ENCODE measurements at regions not wholly inside any gene's neighbourhood (a gene's known extent, or its start where the extent isn't known, plus 50 kb on each side); places are given as distances from the start of the nearest gene placed in this dataset.
A peak's percentile ranks its signal among the peaks of the same experiment; 100 is the strongest.

DNA sequence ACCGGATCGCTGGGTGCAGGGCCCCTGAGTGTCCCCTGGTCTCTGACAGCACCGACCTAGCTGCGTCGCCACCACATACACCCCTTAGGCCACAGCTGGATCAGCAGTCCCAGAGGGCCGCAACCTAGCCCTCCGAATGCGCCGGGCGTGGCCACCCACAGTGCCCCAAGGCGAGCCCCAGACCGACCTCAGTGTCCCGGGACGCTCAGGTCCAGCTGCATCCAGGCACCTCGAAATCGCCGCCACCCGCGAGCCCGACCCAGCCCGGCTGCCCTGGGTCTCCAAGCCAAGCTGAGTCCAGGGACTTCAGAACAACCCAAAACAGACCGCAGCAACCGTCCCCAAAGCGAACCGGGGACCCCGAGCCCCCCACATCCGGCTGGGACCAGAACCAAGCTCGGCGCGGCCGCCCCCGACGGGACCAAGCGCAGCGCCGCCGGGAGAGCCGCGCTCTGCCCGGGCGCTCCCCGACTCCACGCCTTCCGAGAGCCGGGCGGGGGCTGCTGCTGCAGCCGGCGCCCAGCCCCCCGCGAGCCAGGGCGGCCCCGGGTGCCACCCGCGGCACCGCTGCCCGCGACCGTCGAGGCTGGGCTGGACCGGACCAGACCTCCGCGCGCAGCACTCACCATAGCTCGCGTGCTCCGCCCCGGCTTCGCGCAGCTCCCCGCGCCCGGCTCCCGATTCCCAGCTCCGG is 54.6 kb upstream of the ECE1 start:
- Mint-ChIP-seq H3K36me3 (ENCODE audit: low read depth) (no peaks in the 10 kb centered on the region), H3K4me3 (peak overlapping the region; percentile 78), H3K27me3 (ENCODE audit: low read depth, poor library complexity) (peaks cover 18% of the 10 kb centered on the region), H3K9me3 (no peaks in the 10 kb centered on the region), H3K4me1 (peaks cover 44% of the 10 kb centered on the region), H3K27ac (no peak overlapping the region)
- DNase-seq = no peak
- TF ChIP-seq, protein P1, sequence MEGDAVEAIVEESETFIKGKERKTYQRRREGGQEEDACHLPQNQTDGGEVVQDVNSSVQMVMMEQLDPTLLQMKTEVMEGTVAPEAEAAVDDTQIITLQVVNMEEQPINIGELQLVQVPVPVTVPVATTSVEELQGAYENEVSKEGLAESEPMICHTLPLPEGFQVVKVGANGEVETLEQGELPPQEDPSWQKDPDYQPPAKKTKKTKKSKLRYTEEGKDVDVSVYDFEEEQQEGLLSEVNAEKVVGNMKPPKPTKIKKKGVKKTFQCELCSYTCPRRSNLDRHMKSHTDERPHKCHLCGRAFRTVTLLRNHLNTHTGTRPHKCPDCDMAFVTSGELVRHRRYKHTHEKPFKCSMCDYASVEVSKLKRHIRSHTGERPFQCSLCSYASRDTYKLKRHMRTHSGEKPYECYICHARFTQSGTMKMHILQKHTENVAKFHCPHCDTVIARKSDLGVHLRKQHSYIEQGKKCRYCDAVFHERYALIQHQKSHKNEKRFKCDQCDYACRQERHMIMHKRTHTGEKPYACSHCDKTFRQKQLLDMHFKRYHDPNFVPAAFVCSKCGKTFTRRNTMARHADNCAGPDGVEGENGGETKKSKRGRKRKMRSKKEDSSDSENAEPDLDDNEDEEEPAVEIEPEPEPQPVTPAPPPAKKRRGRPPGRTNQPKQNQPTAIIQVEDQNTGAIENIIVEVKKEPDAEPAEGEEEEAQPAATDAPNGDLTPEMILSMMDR (IDR thresholded peaks at IDR 0.05) = no peak

DNA sequence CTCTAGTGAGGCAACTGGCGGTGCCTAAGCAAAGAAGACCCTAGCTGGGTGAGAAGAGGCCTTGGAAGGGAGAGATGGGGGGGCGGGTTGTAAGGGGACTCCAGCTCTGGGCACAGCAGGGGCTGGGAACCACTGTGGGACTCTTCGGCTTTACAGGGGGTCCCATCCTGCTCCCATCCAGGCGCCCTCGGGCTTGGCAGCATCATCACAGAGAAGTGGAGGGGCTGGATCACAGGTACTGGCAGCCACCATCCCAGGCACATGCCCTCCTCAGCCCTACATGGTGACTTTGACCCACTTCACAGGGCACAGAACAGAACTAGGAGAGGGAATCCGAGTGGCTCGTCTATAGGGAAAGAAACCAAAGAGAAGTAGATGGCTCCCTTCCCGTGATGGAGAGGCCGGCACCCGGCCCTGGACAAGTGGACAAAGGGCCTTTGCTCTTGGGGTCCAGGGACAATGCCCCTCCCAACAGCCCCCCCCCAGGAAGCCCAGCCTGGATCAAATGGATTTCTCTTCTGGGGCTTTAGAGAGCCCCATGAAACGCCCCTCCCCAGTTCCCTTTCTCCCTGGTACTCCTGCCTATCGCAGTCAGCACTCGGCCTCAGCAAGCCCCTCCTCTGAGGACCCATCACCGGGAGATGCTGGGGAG is 54.0 kb upstream of the ECE1 start:
- Mint-ChIP-seq H3K27ac (no peak overlapping the region), H3K9me3 (no peaks in the 10 kb centered on the region), H3K4me3 (peak overlapping the region; percentile 78), H3K36me3 (ENCODE audit: low read depth) (no peaks in the 10 kb centered on the region), H3K27me3 (ENCODE audit: low read depth, poor library complexity) (peaks cover 18% of the 10 kb centered on the region), H3K4me1 (peaks cover 50% of the 10 kb centered on the region)
- TF ChIP-seq, protein P1 (IDR thresholded peaks at IDR 0.05) = no peak
- DNase-seq = no peak

DNA sequence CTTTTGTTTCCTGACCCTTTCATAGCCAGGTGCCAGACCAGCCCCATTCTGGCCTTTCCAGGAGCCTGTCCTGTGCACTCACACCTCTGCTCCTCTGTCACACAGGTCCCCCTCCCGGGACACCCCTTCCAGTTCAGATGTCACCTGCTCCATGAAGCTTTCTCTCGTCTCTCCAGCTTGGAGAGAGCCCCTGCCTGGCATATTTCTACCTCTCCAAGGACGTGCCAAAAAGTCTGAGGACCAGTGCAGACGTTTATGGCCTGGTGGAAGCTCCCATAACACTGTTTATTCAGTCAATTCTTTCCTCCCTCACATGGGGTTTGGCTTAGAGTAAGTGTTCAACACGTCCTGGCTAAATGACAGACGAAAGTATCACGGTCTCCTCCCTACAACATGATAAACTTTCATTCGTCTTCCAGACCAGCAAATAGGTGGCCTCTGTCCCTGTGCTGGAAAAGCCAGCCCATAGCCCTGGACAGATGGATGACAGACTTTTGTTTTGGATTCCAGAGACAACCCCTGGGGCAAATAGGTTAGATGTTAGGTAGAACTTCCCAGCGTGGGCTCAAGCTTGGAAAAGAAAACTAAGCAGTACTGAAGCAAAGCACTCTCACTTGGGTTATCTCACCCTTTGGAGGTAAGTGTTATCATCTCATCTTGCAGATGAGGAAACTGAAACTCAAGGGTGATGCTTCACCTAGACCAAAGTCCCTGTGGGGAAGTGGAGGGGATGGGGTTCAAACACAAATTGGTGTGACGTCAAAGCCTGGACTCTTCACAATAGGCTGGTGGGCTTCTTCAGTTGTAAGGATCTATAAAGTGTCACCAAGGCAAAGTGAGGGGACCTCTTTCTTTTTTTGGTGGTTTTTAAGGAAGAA is 52.9 kb upstream of the ECE1 start:
- H3K4me3 Mint-ChIP-seq = peak overlapping the region; percentile 78
- H3K36me3 Mint-ChIP-seq (ENCODE audit: low read depth) = no peaks in the 10 kb centered on the region
- H3K9me3 Mint-ChIP-seq = no peaks in the 10 kb centered on the region
- peaks cover 23% of the 10 kb centered on the region for H3K27me3 Mint-ChIP-seq (ENCODE audit: low read depth, poor library complexity)
- TF ChIP-seq, protein P1 (IDR thresholded peaks at IDR 0.05) = no peak
- no peak overlapping the region for H3K27ac Mint-ChIP-seq
- DNase-seq = no peak
- peaks cover 61% of the 10 kb centered on the region for H3K4me1 Mint-ChIP-seq

DNA sequence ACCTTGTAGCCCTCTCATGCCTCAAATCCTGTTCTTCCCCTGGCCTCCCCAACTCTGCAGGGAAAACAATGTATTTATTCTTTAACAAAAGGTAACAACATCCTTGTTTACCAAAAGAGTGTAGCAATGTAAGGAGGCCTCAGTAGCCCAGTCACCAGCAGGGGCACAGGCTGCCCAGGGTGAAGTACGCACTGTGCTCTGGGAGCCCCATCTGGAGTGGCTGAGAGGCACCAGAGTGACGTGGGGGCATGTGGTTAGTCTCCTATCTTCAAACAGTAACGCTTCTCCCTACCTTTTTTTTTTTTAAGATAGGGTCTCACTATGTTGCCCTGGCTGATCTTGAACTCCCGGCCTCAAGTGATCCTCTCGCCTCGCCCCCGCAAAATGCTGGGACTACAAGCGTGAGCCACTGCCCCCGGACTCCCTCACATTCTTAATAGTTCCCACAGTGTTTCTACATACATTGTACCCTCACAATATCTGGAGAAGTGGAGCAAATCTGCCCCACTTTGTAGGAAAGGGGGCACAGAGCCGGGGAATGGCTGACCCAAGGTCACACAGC is 51.3 kb upstream of the ECE1 start:
- DNase-seq = no peak
- H3K4me1 Mint-ChIP-seq = peaks cover 75% of the 10 kb centered on the region
- no peak overlapping the region for H3K27ac Mint-ChIP-seq
- TF ChIP-seq, protein P1 (IDR thresholded peaks at IDR 0.05) = no peak
- H3K9me3 Mint-ChIP-seq = no peaks in the 10 kb centered on the region
- peaks cover 29% of the 10 kb centered on the region for H3K27me3 Mint-ChIP-seq (ENCODE audit: low read depth, poor library complexity)
- no peak overlapping the region for H3K4me3 Mint-ChIP-seq
- no peaks in the 10 kb centered on the region for H3K36me3 Mint-ChIP-seq (ENCODE audit: low read depth)

DNA sequence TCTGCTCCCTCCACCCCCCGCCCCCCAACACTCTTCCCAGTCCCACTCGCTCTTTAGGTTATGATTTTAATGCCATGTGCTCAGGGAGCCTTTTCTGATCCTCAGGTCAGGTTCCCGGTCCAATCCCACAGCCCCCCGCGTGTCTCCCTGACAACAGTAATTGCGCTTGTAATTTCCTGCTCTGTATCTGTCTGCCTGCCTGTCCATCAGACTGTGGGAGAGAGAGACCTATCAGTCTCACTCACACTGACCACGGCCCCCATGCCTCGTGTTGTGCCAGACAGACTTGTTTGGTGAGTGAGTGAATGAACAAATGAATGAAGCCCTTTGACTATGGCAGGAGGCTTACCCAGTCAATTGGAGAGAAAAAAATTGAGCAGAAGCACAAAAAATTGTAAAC is 50.8 kb upstream of the ECE1 start:
- no peak for DNase-seq
- Mint-ChIP-seq H3K9me3 (no peaks in the 10 kb centered on the region), H3K27me3 (ENCODE audit: low read depth, poor library complexity) (peaks cover 29% of the 10 kb centered on the region), H3K4me1 (peaks cover 76% of the 10 kb centered on the region), H3K4me3 (no peak overlapping the region), H3K27ac (no peak overlapping the region), H3K36me3 (ENCODE audit: low read depth) (no peaks in the 10 kb centered on the region)
- TF ChIP-seq, protein P1 (IDR thresholded peaks at IDR 0.05) = no peak

All from nephron progenitor cell (in vitro differentiated cells).